Neural crest cell (in vitro differentiated cells): ENCODE measurements at regions not wholly inside any gene's neighbourhood (a gene's known extent, or its start where the extent isn't known, plus 50 kb on each side); places are given as distances from the start of the nearest gene placed in this dataset.

Source experiments
- DNase-seq: peaks from one replicate; pipeline ENCODE4 v3.0.0; 2021; ENCODE audit warnings: low read depth, mixed read lengths, low spot score
- H3K27ac Mint-ChIP-seq: one replicate; pipeline ENCODE4 v1.8.0; 2021; ENCODE audit warnings: mild to moderate bottlenecking, mixed read lengths; ENCODE audit not compliant: unreplicated experiment
- H3K27me3 Mint-ChIP-seq: 2 replicates; pipeline ENCODE4 v1.8.0; 2021; ENCODE audit warnings: low read depth, mild to moderate bottlenecking, mixed read lengths
- H3K36me3 Mint-ChIP-seq: 2 replicates; pipeline ENCODE4 v1.8.0; 2021; ENCODE audit warnings: low read depth, mild to moderate bottlenecking, mixed read lengths
- H3K4me1 Mint-ChIP-seq: 2 replicates; pipeline ENCODE4 v1.8.0; 2021; ENCODE audit warnings: mixed read lengths
- H3K4me3 Mint-ChIP-seq: one replicate; pipeline ENCODE4 v1.8.0; 2021; ENCODE audit warnings: mild to moderate bottlenecking, mixed read lengths
- H3K9me3 Mint-ChIP-seq: 2 replicates; pipeline ENCODE4 v1.8.0; 2021; ENCODE audit warnings: mixed read lengths
- CTCF ChIP-seq: fragments of 200-600 bp; sonication (generic); conservative IDR thresholded peaks from 2 replicates; pipeline ENCODE4 v1.5.0; 2021; ENCODE audit warnings: antibody characterized with exemption, mild to moderate bottlenecking

- no peak overlapping the region for H3K4me3 Mint-ChIP-seq
- peaks cover under 1% of the 10 kb centered on the region for H3K36me3 Mint-ChIP-seq
- DNase-seq: no peak
- no peak overlapping the region for H3K27ac Mint-ChIP-seq
- TF ChIP-seq CTCF: no peak
- H3K9me3 Mint-ChIP-seq: peaks cover 3% of the 10 kb centered on the region
- H3K4me1 Mint-ChIP-seq: no peaks in the 10 kb centered on the region
- no peaks in the 10 kb centered on the region for H3K27me3 Mint-ChIP-seq
These were observed 165.2 kb downstream of the DLL1 start for GRCh38 chr6:170125456-170126300.

DNA sequence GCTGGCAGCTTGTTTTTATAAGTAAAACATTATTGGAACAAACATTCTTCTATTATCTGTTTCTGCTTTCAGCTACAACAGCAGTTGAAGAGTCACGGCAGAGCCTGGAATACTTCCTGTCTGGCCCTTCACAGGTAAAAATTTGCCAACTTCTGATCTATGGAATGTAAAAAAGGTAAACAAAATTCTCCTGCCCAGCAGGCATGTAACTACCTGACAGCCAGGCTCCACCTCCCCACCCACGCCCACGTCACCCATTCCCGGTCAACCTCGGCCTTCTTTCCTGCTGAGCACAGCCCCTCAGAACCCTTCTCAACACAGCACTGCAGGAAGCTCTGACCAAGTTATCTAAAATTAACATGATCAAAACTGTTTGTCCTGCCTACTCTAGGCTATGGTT lies 166.0 kb downstream of the DLL1 start:
- no peak for DNase-seq
- peaks cover 7% of the 10 kb centered on the region for H3K9me3 Mint-ChIP-seq
- no peaks in the 10 kb centered on the region for H3K27me3 Mint-ChIP-seq
- TF ChIP-seq CTCF: no peak
- H3K4me3 Mint-ChIP-seq: no peak overlapping the region
- peaks cover 2% of the 10 kb centered on the region for H3K36me3 Mint-ChIP-seq
- no peaks in the 10 kb centered on the region for H3K4me1 Mint-ChIP-seq
- H3K27ac Mint-ChIP-seq: no peak overlapping the region

GRCh38 chr6:170124150-170124549 lies 166.7 kb downstream of the DLL1 start:
- Mint-ChIP-seq H3K9me3 (peaks cover 11% of the 10 kb centered on the region), H3K36me3 (peaks cover 4% of the 10 kb centered on the region), H3K27me3 (no peaks in the 10 kb centered on the region), H3K27ac (no peak overlapping the region), H3K4me1 (no peaks in the 10 kb centered on the region), H3K4me3 (no peak overlapping the region)
- no peak for DNase-seq
- no peak for TF ChIP-seq CTCF

DNA sequence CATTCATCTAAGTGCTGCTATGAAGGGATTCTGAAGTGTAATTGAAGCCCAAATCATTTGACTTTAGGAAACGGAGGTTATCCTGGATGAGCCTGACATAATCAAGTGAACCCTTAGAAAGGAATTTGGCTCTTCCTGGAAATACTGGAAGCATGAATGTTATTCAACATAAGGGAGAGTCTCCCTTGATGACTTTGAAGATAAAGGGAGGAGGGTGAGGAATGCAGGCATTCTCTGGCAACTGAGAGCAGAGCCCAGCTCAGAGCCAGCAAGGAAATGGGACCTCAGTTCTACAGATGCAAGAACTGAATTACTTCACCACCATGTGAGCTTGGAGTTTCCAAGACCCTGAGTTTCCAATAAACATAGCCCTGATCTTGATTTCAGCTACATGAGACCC lies 168.2 kb downstream of the DLL1 start:
- H3K4me1 Mint-ChIP-seq: no peaks in the 10 kb centered on the region
- H3K4me3 Mint-ChIP-seq: no peak overlapping the region
- no peak for DNase-seq
- peaks cover 11% of the 10 kb centered on the region for H3K9me3 Mint-ChIP-seq
- H3K27ac Mint-ChIP-seq: no peak overlapping the region
- no peaks in the 10 kb centered on the region for H3K27me3 Mint-ChIP-seq
- TF ChIP-seq CTCF: no peak
- peaks cover 4% of the 10 kb centered on the region for H3K36me3 Mint-ChIP-seq

- no peak for TF ChIP-seq CTCF
- Mint-ChIP-seq H3K36me3 (peaks cover 4% of the 10 kb centered on the region), H3K4me3 (no peak overlapping the region), H3K27ac (no peak overlapping the region), H3K9me3 (peaks cover 11% of the 10 kb centered on the region), H3K4me1 (no peaks in the 10 kb centered on the region), H3K27me3 (peaks cover 6% of the 10 kb centered on the region)
- DNase-seq: no peak
These were observed 173.5 kb downstream of the DLL1 start for GRCh38 chr6:170117111-170117972.
